Activated CD4-positive, alpha-beta T cell treated with anti-CD3 and anti-CD28 coated beads for 36 hours (primary cell): ENCODE measurements at regions not wholly inside any gene's neighbourhood (a gene's known extent, or its start where the extent isn't known, plus 50 kb on each side); places are given as distances from the start of the nearest gene placed in this dataset.
A peak's percentile ranks its signal among the peaks of the same experiment; 100 is the strongest.
"Not testable (repeated sequence)": the region's sequence is repeated elsewhere in the genome, so short reads cannot be mapped to it uniquely, and the experiment has no call there.

ENCODE experiments used
- ATAC-seq: fragments of 200-7000 bp; cut with Tn5 transposase; one replicate; pipeline ENCODE4 v1.10.0; 2021; ENCODE audit warnings: mild to moderate bottlenecking, moderate library complexity
- CTCF ChIA-PET: fragments of 350-600 bp; sonication (Branson Sonifier 250); formaldehyde crosslinking; loops from one replicate; lab custom pipeline; 2021; ENCODE audit warnings: antibody characterized with exemption; lab: Charles Lee
- POLR2A ChIA-PET: fragments of 350-600 bp; sonication (Branson Sonifier 250); formaldehyde crosslinking; loops from one replicate; lab custom pipeline; 2021; ENCODE audit warnings: antibody characterized with exemption, inconsistent platforms; lab: Charles Lee
- DNase-seq: peaks from one replicate; pipeline ENCODE4 v3.0.0-alpha.2; 2020
- H3K27ac Mint-ChIP-seq: one replicate; pipeline ENCODE4 v1.8.0; 2021; ENCODE audit warnings: mixed read lengths
- H3K27me3 Mint-ChIP-seq: one replicate; pipeline ENCODE4 v1.8.0; 2021; ENCODE audit warnings: mixed read lengths
- H3K36me3 Mint-ChIP-seq: one replicate; pipeline ENCODE4 v1.8.0; 2021; ENCODE audit warnings: low read depth, mixed read lengths
- H3K4me1 Mint-ChIP-seq: one replicate; pipeline ENCODE4 v1.8.0; 2021; ENCODE audit warnings: mixed read lengths
- H3K4me3 Mint-ChIP-seq: one replicate; pipeline ENCODE4 v1.8.0; 2021; ENCODE audit warnings: mild to moderate bottlenecking, moderate library complexity, mixed read lengths
- H3K9me3 Mint-ChIP-seq: one replicate; pipeline ENCODE4 v1.8.0; 2021; ENCODE audit warnings: low read depth, mixed read lengths
- intact Hi-C, 2 experiments: fragments of 100-400 bp; cut with DNase I in 1 of 2; cut with micrococcal nuclease in 1 of 2; formaldehyde crosslinking; loops; one replicate each; pipeline versions ENCODE4 v1.14.2 to v1.15.1; 2022 to 2024; cut with DNase I, micrococcal nuclease

DNA sequence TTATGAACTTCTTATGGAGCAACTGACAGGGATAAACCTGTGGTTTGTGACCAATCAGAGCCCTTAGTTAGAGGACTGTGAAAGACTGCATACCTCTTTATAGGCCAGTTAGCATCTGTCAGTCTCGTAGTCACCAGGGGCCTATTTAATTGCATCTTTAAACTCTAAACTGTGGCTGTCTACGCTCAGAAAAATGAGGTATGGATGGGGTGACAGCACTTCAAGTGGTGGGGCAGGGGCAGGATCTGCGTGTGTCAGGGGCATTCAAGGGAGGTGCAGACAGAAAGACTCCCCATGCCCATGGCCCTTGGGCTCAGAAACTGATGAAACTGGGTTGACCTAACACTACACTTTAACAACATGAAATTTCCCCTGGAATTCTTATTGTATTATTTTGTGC lies 132.6 kb upstream of the TBCA start:
- peaks cover 15% of the 10 kb centered on the region for H3K27me3 Mint-ChIP-seq
- ChIA-PET POLR2A (interaction anchor here (0.7 kb wide), 1 partner anchor 27 kb away, joined by 3 read pairs; no protein-coding TSS in a partner anchor), CTCF (no interaction called here)
- intact Hi-C loops: no loop called here
- DNase-seq (no peak), ATAC-seq (no peak)
- H3K36me3 Mint-ChIP-seq: no peaks in the 10 kb centered on the region
- H3K4me3 Mint-ChIP-seq: no peak overlapping the region
- no peaks in the 10 kb centered on the region for H3K4me1 Mint-ChIP-seq
- no peak overlapping the region for H3K27ac Mint-ChIP-seq
- H3K9me3 Mint-ChIP-seq: peaks cover 2% of the 10 kb centered on the region

DNA sequence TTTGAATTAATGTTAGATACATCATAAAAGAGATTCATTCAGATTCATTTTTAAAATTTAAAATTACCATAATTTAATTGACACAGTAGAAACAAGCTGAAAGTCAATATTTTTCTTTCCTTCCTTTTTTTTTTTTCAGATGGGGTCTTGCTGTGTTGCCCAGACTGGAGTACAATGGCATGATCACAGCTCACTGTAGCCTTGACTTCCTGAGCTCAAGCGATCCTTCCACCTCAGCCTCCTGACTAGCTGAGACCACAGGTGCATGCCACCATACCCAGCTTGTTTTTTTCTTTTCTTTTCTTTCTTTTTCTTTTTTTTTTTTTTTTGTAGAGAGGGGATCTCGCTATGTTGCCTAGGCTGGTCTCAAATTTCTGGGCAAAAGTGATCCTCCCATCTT lies 131.6 kb upstream of the TBCA start:
- no peak for ATAC-seq
- no peak overlapping the region for H3K27ac Mint-ChIP-seq
- intact Hi-C loops: no loop called here

DNA sequence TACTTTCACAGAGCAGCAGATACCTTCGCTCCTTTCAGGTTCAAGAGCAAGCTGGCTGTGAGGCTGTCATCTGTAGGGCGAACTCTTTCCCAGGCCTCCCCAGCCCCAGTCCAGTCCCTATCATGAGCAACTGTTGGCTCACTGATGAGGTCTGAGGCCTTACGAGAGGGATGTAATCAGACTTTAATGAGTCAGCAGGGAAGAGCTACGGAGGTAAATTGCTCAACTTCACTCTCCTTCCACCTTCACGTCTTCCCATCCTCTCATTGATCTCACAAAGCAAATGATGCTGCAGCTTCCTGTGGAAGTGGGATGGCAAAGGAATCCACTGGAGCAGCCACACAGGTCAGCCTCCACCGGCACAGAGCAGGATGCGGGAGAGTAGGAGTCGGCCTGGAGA lies 130.7 kb upstream of the TBCA start:
- Mint-ChIP-seq H3K9me3 (no peaks in the 10 kb centered on the region), H3K4me1 (no peaks in the 10 kb centered on the region), H3K27ac (no peak overlapping the region), H3K36me3 (no peaks in the 10 kb centered on the region), H3K27me3 (peaks cover 7% of the 10 kb centered on the region), H3K4me3 (no peak overlapping the region)
- CTCF ChIA-PET: no interaction called here
- DNase-seq: no peak
- ATAC-seq: no peak
- intact Hi-C loops: no loop called here
- POLR2A ChIA-PET: no interaction called here

More for the DNA sequence above, 131.6 kb upstream of the TBCA start:
- Mint-ChIP-seq H3K4me3 (no peak overlapping the region), H3K9me3 (no peaks in the 10 kb centered on the region), H3K4me1 (no peaks in the 10 kb centered on the region), H3K27me3 (peaks cover 13% of the 10 kb centered on the region), H3K36me3 (no peaks in the 10 kb centered on the region)
- CTCF ChIA-PET: interaction anchor here (0.6 kb wide), 1 partner anchor 1360 kb away, joined by 3 read pairs; no protein-coding TSS in a partner anchor
- no peak for DNase-seq
- POLR2A ChIA-PET: no interaction called here

DNA sequence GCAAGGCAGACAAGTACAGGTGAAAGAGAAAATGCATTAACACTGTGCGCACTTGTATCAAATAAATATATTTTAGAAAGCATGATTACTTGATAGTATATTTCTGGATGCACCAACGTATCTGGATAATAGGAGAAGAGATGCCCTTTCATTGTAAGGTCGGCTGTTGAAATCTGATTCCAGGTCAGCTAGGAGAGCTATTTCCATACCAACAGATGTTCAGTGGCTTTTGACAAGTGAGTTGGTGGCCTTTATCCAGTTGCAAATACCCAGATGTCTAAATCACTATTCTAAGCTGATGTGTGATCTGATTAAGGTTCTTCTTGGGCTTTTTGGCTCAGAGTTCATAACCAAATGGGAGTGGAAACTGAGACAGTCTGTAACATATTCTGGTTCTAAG lies 128.2 kb upstream of the TBCA start:
- no peak overlapping the region for H3K4me3 Mint-ChIP-seq
- POLR2A ChIA-PET: no interaction called here
- ATAC-seq (no peak), DNase-seq (no peak)
- intact Hi-C loops: no loop called here
- H3K36me3 Mint-ChIP-seq: no peaks in the 10 kb centered on the region
- CTCF ChIA-PET: interaction anchor here (1.5 kb wide), 1 partner anchor 12 kb away, joined by 4 read pairs; no protein-coding TSS in a partner anchor
- H3K27ac Mint-ChIP-seq: no peak overlapping the region
- no peaks in the 10 kb centered on the region for H3K4me1 Mint-ChIP-seq
- peaks cover 5% of the 10 kb centered on the region for H3K27me3 Mint-ChIP-seq
- H3K9me3 Mint-ChIP-seq: no peaks in the 10 kb centered on the region

DNA sequence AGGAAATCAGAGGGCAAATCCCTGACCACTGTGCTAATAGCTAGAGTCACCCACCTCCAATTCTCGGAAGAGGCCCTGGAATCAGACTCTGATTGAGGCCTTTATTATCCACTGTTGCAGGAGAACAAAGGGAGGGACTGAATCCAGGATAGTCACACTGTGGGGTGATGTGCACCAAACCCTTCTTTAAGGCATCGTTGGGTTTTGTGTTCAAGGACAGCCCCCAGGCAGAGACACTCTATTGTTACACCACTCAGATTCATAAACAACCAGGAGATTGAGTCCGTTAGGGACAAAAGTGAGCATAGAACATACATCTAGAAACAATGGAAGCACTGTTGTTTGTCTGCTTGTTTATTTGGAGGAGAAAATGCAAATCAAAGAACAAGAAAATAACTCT lies 124.6 kb upstream of the TBCA start:
- ATAC-seq (no peak), DNase-seq (no peak)
- H3K36me3 Mint-ChIP-seq: no peaks in the 10 kb centered on the region
- no peak overlapping the region for H3K4me3 Mint-ChIP-seq
- no peak overlapping the region for H3K27ac Mint-ChIP-seq
- peaks cover 5% of the 10 kb centered on the region for H3K27me3 Mint-ChIP-seq
- POLR2A ChIA-PET: no interaction called here
- intact Hi-C loops: no loop called here
- no peaks in the 10 kb centered on the region for H3K4me1 Mint-ChIP-seq
- no peaks in the 10 kb centered on the region for H3K9me3 Mint-ChIP-seq
- CTCF ChIA-PET: interaction anchor here (0.6 kb wide), 1 partner anchor 518 kb away, joined by 3 read pairs; no protein-coding TSS in a partner anchor

DNA sequence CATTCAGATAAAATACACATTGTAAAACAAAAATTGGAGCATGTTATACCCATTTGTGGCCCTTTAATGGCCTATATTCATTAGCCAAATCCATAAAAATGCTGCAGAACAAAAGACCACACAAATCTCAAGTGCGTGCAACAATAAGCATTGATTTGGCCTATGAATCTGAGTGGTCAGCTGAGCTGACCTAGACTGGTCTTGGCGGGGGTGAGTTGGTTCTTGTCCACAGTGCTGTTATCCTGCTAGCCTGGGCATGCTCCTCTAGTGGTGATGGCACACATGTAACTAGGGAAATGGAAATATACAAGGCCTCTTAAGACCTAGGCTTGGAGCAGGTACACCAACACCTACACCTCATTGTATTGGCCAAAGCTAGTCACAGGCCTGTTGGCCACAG lies 122.2 kb upstream of the TBCA start:
- intact Hi-C loops: no loop called here
- no peak for DNase-seq
- CTCF ChIA-PET: no interaction called here
- Mint-ChIP-seq H3K4me3 (no peak overlapping the region), H3K4me1 (peaks cover 4% of the 10 kb centered on the region), H3K36me3 (no peaks in the 10 kb centered on the region), H3K9me3 (no peaks in the 10 kb centered on the region), H3K27me3 (no peaks in the 10 kb centered on the region), H3K27ac (no peak overlapping the region)
- ATAC-seq: no peak
- POLR2A ChIA-PET: no interaction called here

DNA sequence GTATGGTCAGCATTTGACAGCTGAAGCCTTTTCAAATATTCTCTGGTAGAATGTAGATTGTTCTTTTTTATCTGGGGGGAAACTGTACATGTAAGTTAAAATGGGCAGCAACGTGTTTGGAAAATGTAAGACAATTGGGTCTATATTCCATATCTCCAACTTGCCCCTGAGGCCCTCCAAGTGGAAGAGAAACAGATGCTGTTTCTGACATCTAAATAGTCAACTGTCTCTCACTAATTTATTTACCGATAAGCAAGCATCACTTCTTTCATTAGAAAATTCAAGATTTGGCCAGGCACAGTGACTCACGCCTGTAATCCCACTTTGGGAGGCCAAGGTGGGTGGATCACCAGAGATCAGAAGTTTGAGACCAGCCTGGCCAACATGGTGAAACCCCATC lies 120.2 kb upstream of the TBCA start:
- no peaks in the 10 kb centered on the region for H3K27me3 Mint-ChIP-seq
- peaks cover 9% of the 10 kb centered on the region for H3K4me1 Mint-ChIP-seq
- DNase-seq (no peak), ATAC-seq (no peak)
- no peak overlapping the region for H3K4me3 Mint-ChIP-seq
- H3K9me3 Mint-ChIP-seq: no peaks in the 10 kb centered on the region
- no peaks in the 10 kb centered on the region for H3K36me3 Mint-ChIP-seq
- ChIA-PET POLR2A (no interaction called here), CTCF (no interaction called here)
- H3K27ac Mint-ChIP-seq: no peak overlapping the region
- intact Hi-C loops: no loop called here

DNA sequence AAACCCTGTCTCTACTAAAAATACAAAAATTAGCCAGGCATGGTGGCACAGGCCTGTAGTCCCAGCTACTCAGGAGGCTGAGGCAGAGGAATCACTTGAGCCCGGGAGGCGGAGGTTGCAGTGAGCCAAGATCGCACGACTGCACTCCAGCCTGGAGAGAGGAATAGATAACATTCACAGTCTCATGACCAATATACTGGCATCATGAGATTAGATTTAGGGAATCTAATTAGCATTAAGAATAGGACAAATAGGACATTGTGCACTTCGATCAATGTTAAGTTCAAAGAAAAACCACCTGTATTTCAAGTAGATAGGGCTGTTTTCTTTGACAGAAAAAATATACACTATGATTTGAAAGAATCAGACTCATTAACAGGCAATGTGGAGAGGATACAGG lies 118.0 kb upstream of the TBCA start:
- ATAC-seq, POLR2A ChIA-PET, intact Hi-C loops, H3K9me3 Mint-ChIP-seq, CTCF ChIA-PET, H3K4me1 Mint-ChIP-seq, H3K27ac Mint-ChIP-seq, DNase-seq, H3K4me3 Mint-ChIP-seq, H3K36me3 Mint-ChIP-seq, H3K27me3 Mint-ChIP-seq: not testable (repeated sequence)

DNA sequence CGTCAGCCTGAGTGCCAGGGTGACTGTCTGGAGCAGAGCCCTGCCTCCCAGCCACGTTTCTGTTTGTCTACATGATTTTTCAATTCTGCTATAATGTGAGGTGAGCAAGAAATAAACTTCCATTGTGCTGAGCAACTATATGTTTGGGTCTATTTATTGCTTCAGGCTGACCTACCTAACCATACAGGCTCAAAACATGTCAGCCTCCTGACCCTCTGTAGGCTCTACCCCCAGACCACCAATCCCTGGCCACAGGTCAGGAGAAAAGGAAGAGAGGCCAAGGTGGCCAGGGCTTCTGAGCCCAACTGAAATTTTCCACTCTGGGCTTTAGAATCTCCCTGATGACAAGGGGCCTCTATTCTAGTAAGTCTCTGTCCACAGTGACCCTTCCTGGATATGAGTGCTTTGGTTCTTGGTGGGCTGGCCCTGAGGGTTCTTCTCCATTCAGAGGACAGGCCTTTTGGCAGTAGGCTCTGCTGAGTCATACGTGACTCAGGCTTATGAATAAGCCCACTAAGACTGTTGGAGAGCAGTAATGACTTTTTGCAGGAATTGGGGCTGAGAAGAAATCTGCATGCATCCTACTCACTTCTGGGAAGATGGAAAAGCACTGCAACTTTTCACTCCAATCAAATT lies 117.2 kb upstream of the TBCA start:
- ChIA-PET CTCF (no interaction called here), POLR2A (no interaction called here)
- DNase-seq (peak; percentile 10), ATAC-seq (peak; percentile 84)
- Mint-ChIP-seq H3K9me3 (no peaks in the 10 kb centered on the region), H3K36me3 (no peaks in the 10 kb centered on the region), H3K4me3 (no peak overlapping the region), H3K4me1 (peaks cover 9% of the 10 kb centered on the region), H3K27me3 (no peaks in the 10 kb centered on the region), H3K27ac (peak overlapping the region; percentile 19)
- intact Hi-C loops: no loop called here

DNA sequence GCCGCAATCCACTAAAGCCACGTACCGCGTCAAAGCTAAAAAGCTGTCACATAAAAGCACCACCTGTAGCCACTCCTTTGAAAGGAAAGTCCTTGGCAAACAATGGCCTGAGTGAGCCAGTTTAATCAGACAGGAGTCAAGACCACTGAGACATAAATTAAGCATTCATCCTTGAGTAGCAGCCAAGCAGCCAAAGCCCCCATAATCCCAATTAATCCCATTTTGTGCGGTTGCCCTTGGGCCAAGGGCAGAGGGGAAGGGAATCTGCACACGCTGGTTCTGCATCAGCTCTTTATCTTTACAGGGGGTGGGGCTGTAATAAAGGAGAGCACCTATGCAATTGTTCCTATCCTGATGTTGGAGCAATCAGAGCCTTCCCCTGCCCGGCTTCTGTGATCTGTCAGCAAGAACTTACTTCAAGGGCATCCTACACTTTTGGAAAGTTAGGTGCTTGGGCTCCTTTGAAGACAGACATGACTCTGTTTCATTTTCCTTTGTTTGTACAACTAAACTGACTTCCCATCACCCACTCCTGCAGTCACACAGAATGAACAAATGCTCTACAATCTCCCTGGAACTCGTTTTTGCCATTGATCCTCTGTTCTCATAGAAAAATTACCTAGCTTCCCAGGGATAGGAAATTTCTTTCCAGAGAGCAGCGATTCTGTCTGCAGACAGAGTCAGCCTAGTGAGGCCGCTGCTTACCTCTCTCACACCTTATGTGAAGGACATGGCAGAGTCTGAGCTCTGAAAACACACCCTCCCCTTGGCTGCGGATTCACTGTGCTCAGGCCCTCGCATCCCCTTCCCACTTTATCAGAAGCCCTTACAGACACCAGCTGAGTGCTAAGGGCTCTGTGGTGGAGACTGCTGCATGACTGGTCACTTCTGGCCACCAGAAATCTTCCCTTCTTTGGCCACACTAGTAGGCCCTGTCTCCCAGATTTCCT lies 116.2 kb upstream of the TBCA start:
- DNase-seq: peak; percentile 24
- ATAC-seq: peak; percentile 60
- CTCF ChIA-PET: no interaction called here
- Mint-ChIP-seq H3K4me3 (no peak overlapping the region), H3K4me1 (peaks cover 9% of the 10 kb centered on the region), H3K9me3 (no peaks in the 10 kb centered on the region), H3K36me3 (no peaks in the 10 kb centered on the region), H3K27ac (no peak overlapping the region), H3K27me3 (peaks cover 3% of the 10 kb centered on the region)
- intact Hi-C loops: no loop called here
- POLR2A ChIA-PET: no interaction called here

DNA sequence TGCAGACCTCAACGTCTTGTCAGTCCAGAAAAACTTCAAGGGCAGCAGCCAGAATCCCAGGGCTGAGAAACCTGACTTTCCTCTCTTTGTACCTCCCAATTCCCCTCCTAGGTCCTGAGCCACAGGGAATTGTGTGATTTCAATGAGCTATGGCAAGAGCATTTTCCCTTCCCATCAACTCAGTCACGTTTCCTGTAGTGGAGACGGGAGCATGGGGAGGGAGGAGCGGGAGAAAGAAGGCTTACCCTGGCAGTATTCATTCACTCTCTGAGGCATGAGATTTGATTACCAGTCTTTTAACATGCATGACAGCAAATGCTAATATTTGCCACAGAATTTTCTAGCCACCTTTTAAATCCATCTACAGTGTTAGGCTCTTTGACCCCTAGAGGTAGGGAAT lies 109.4 kb upstream of the TBCA start:
- no peak for DNase-seq
- Mint-ChIP-seq H3K27ac (no peak overlapping the region), H3K27me3 (peaks cover 18% of the 10 kb centered on the region), H3K4me1 (peaks cover 23% of the 10 kb centered on the region), H3K4me3 (no peak overlapping the region), H3K36me3 (no peaks in the 10 kb centered on the region), H3K9me3 (no peaks in the 10 kb centered on the region)
- intact Hi-C loops: no loop called here
- no peak for ATAC-seq
- CTCF ChIA-PET: no interaction called here
- POLR2A ChIA-PET: no interaction called here
